WTC11 (cell line): ENCODE measurements at regions not wholly inside any gene's neighbourhood (a gene's known extent, or its start where the extent isn't known, plus 50 kb on each side); places are given as distances from the start of the nearest gene placed in this dataset.

Experiments used
- ATAC-seq: fragments of 200-7000 bp; cut with Tn5 transposase; 2 replicates; pipeline ENCODE4 v1.10.0; 2021; ENCODE audit warnings: mild to moderate bottlenecking, moderate library complexity
- CTCF ChIA-PET: fragments of 300-600 bp; sonication (Branson Sonifier 250); formaldehyde crosslinking; loops from one replicate; lab custom pipeline; 2021; ENCODE audit warnings: antibody characterized with exemption; lab: Charles Lee
- POLR2A ChIA-PET: fragments of 350-600 bp; sonication (Branson Sonifier 250); formaldehyde crosslinking; loops from one replicate; lab custom pipeline; 2021; ENCODE audit warnings: antibody characterized with exemption; lab: Charles Lee
- DNase-seq: peaks from one replicate; pipeline ENCODE4 v3.0.0; 2021; ENCODE audit warnings: low spot score
- H3K27ac Mint-ChIP-seq: 2 replicates; pipeline ENCODE4 v1.8.0; 2021; ENCODE audit warnings: mixed read lengths
- H3K27me3 Mint-ChIP-seq: 2 replicates; pipeline ENCODE4 v1.8.0; 2021; ENCODE audit warnings: low read depth, mild to moderate bottlenecking, moderate library complexity, mixed read lengths
- H3K36me3 Mint-ChIP-seq: 2 replicates; pipeline ENCODE4 v1.8.0; 2021; ENCODE audit warnings: mixed read lengths
- H3K4me1 Mint-ChIP-seq: 2 replicates; pipeline ENCODE4 v1.8.0; 2022; ENCODE audit warnings: mixed read lengths
- H3K4me3 Mint-ChIP-seq: 2 replicates; pipeline ENCODE4 v1.8.0; 2021; ENCODE audit warnings: mild to moderate bottlenecking, moderate library complexity, mixed read lengths
- H3K9me3 Mint-ChIP-seq: 2 replicates; pipeline ENCODE4 v1.8.0; 2021; ENCODE audit warnings: mixed read lengths
- CBFB ChIP-seq: sonication (generic); formaldehyde crosslinking; IDR thresholded peaks from 2 replicates; pipeline ENCODE4 v1.8.1; 2022; ENCODE audit warnings: mild to moderate bottlenecking, low read depth, missing genetic modification reagents
- MXD4 ChIP-seq: fragments of 250-450 bp; sonication (Bioruptor Pico); IDR thresholded peaks from 2 replicates; pipeline ENCODE4 v1.8.0; 2021; ENCODE audit warnings: mild to moderate bottlenecking, moderate library complexity, borderline replicate concordance
- NFYB ChIP-seq: sonication (generic); formaldehyde crosslinking; conservative IDR thresholded peaks from 2 replicates; pipeline ENCODE4 v1.8.0; 2022; ENCODE audit warnings: low read depth, missing genetic modification reagents
- NR2C2 ChIP-seq: sonication (generic); formaldehyde crosslinking; IDR thresholded peaks from 2 replicates; pipeline ENCODE4 v1.8.0; 2022; ENCODE audit warnings: mild to moderate bottlenecking, missing genetic modification reagents
- PRRX2 ChIP-seq: fragments of 250-450 bp; sonication (Bioruptor Pico); IDR thresholded peaks from 2 replicates; pipeline ENCODE4 v1.8.0; 2021; ENCODE audit warnings: mild to moderate bottlenecking
- TEAD4 ChIP-seq: sonication (generic); formaldehyde crosslinking; IDR thresholded peaks from 2 replicates; pipeline ENCODE4 v1.8.0; 2022; ENCODE audit warnings: mild to moderate bottlenecking, missing genetic modification reagents
- ZNF121 ChIP-seq: sonication (generic); formaldehyde crosslinking; IDR thresholded peaks from 2 replicates; pipeline ENCODE4 v1.8.0; 2023; ENCODE audit warnings: missing genetic modification reagents
- TF ChIP-seq, protein P1 (sequence below): sonication (generic); formaldehyde crosslinking; IDR thresholded peaks from 2 replicates; pipeline ENCODE4 v1.8.1; 2022; ENCODE audit warnings: mild to moderate bottlenecking, missing genetic modification reagents, moderate library complexity, borderline replicate concordance
- TF ChIP-seq, protein P2 (sequence below): fragments of 200-600 bp; IDR thresholded peaks from 2 replicates; pipeline ENCODE4 v1.8.0; 2022; ENCODE audit warnings: antibody characterized with exemption
- TF ChIP-seq, protein P3 (sequence below): sonication (generic); formaldehyde crosslinking; conservative IDR thresholded peaks from 2 replicates; pipeline ENCODE4 v1.8.1; 2023; ENCODE audit warnings: mild to moderate bottlenecking, low read depth, missing genetic modification reagents, moderate library complexity
- TF ChIP-seq, protein P4 (sequence below): sonication (generic); formaldehyde crosslinking; IDR thresholded peaks from 2 replicates; pipeline ENCODE4 v1.8.0; 2023; ENCODE audit warnings: missing genetic modification reagents, mild to moderate bottlenecking, borderline replicate concordance
- TF ChIP-seq, protein P5 (sequence below): sonication (generic); formaldehyde crosslinking; IDR thresholded peaks from 2 replicates; pipeline ENCODE4 v1.8.0; 2022; ENCODE audit warnings: mild to moderate bottlenecking, missing genetic modification reagents

DNA sequence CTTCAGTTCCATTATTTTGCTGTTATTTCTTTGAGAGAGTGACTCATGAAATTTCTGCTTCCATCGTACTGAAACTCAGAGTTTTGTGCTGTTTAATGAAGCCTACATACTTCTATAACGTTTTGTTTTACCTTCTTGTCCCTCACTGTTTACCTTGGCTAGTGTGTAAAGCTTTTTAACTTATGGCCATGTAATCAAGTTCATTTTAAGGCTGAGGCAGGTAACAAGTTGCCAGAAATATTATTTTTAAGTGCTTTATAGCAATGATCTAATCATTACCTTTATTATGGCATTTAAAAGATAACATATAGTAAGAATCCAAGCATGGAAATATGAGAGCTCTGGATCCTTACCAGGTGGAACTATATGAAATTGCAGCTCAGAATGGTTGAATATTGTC, 102.3 kb upstream of the FAT1 start:
- Mint-ChIP-seq H3K4me1 (peaks cover 4% of the 10 kb centered on the region), H3K36me3 (no peaks in the 10 kb centered on the region), H3K4me3 (no peak overlapping the region), H3K9me3 (no peaks in the 10 kb centered on the region), H3K27ac (no peak overlapping the region), H3K27me3 (no peaks in the 10 kb centered on the region; the same call in 1 of the 2 replicates)
- CTCF ChIA-PET = no interaction called here
- no peak for ATAC-seq
- POLR2A ChIA-PET = no interaction called here
- no peak for TF ChIP-seq ZNF121 (CRISPR knock-in tag)
- no peak for TF ChIP-seq CBFB
- no peak for DNase-seq

DNA sequence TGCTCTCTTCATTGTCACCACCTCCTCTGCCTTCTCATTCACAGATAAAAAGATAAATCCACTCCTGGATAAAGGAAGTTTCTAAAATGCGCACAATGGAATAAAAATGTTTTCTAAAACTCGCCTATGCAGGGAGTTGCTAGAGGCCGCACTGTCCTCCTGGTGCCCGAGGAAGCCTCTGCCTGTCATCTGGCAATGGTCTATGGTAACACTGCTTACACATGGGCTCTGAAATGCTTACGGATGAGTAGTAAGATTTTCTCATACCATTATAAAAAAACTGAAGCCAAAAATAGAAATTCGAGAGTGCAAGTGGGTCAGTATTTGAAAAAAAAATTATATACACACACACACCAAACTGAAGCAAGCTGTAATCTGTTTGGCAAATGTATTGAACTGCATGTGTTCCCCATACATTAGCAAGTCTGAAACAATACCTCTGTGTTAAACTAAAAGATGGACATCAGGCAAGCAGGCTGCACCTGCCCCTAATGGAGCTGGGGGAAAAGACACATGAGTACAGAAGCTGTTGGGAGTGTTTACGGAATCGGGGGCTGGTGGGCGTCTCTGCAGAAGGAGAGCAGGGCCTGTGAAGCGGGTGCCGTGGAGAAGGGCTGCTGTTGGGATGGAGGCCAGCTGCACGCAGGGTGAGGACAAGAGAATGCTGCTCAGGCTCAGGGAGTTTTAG, 103.3 kb upstream of the FAT1 start:
- ChIA-PET CTCF (no interaction called here), POLR2A (no interaction called here)
- peaks cover 4% of the 10 kb centered on the region for H3K4me1 Mint-ChIP-seq
- no peak overlapping the region for H3K27ac Mint-ChIP-seq
- DNase-seq (no peak), ATAC-seq (peak; percentile 51)
- H3K9me3 Mint-ChIP-seq = no peaks in the 10 kb centered on the region
- no peaks in the 10 kb centered on the region; the same call in 1 of the 2 replicates for H3K27me3 Mint-ChIP-seq
- H3K36me3 Mint-ChIP-seq = no peaks in the 10 kb centered on the region
- H3K4me3 Mint-ChIP-seq = no peak overlapping the region
- TF ChIP-seq, protein P1, sequence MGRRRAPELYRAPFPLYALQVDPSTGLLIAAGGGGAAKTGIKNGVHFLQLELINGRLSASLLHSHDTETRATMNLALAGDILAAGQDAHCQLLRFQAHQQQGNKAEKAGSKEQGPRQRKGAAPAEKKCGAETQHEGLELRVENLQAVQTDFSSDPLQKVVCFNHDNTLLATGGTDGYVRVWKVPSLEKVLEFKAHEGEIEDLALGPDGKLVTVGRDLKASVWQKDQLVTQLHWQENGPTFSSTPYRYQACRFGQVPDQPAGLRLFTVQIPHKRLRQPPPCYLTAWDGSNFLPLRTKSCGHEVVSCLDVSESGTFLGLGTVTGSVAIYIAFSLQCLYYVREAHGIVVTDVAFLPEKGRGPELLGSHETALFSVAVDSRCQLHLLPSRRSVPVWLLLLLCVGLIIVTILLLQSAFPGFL (CRISPR knock-in tag) = no peak
- no peak for TF ChIP-seq CBFB
- no peak for TF ChIP-seq TEAD4
- TF ChIP-seq, protein P2, sequence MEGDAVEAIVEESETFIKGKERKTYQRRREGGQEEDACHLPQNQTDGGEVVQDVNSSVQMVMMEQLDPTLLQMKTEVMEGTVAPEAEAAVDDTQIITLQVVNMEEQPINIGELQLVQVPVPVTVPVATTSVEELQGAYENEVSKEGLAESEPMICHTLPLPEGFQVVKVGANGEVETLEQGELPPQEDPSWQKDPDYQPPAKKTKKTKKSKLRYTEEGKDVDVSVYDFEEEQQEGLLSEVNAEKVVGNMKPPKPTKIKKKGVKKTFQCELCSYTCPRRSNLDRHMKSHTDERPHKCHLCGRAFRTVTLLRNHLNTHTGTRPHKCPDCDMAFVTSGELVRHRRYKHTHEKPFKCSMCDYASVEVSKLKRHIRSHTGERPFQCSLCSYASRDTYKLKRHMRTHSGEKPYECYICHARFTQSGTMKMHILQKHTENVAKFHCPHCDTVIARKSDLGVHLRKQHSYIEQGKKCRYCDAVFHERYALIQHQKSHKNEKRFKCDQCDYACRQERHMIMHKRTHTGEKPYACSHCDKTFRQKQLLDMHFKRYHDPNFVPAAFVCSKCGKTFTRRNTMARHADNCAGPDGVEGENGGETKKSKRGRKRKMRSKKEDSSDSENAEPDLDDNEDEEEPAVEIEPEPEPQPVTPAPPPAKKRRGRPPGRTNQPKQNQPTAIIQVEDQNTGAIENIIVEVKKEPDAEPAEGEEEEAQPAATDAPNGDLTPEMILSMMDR = no peak
- TF ChIP-seq PRRX2 = no peak
- no peak for TF ChIP-seq MXD4 (CRISPR knock-in tag)
- TF ChIP-seq, protein P3, sequence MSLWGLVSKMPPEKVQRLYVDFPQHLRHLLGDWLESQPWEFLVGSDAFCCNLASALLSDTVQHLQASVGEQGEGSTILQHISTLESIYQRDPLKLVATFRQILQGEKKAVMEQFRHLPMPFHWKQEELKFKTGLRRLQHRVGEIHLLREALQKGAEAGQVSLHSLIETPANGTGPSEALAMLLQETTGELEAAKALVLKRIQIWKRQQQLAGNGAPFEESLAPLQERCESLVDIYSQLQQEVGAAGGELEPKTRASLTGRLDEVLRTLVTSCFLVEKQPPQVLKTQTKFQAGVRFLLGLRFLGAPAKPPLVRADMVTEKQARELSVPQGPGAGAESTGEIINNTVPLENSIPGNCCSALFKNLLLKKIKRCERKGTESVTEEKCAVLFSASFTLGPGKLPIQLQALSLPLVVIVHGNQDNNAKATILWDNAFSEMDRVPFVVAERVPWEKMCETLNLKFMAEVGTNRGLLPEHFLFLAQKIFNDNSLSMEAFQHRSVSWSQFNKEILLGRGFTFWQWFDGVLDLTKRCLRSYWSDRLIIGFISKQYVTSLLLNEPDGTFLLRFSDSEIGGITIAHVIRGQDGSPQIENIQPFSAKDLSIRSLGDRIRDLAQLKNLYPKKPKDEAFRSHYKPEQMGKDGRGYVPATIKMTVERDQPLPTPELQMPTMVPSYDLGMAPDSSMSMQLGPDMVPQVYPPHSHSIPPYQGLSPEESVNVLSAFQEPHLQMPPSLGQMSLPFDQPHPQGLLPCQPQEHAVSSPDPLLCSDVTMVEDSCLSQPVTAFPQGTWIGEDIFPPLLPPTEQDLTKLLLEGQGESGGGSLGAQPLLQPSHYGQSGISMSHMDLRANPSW (CRISPR knock-in tag) = no peak
- no peak for TF ChIP-seq NFYB (CRISPR knock-in tag)
- no peak for TF ChIP-seq NR2C2 (CRISPR knock-in tag)
- TF ChIP-seq, protein P4, sequence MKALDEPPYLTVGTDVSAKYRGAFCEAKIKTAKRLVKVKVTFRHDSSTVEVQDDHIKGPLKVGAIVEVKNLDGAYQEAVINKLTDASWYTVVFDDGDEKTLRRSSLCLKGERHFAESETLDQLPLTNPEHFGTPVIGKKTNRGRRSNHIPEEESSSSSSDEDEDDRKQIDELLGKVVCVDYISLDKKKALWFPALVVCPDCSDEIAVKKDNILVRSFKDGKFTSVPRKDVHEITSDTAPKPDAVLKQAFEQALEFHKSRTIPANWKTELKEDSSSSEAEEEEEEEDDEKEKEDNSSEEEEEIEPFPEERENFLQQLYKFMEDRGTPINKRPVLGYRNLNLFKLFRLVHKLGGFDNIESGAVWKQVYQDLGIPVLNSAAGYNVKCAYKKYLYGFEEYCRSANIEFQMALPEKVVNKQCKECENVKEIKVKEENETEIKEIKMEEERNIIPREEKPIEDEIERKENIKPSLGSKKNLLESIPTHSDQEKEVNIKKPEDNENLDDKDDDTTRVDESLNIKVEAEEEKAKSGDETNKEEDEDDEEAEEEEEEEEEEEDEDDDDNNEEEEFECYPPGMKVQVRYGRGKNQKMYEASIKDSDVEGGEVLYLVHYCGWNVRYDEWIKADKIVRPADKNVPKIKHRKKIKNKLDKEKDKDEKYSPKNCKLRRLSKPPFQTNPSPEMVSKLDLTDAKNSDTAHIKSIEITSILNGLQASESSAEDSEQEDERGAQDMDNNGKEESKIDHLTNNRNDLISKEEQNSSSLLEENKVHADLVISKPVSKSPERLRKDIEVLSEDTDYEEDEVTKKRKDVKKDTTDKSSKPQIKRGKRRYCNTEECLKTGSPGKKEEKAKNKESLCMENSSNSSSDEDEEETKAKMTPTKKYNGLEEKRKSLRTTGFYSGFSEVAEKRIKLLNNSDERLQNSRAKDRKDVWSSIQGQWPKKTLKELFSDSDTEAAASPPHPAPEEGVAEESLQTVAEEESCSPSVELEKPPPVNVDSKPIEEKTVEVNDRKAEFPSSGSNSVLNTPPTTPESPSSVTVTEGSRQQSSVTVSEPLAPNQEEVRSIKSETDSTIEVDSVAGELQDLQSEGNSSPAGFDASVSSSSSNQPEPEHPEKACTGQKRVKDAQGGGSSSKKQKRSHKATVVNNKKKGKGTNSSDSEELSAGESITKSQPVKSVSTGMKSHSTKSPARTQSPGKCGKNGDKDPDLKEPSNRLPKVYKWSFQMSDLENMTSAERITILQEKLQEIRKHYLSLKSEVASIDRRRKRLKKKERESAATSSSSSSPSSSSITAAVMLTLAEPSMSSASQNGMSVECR = no peak
- TF ChIP-seq, protein P5, sequence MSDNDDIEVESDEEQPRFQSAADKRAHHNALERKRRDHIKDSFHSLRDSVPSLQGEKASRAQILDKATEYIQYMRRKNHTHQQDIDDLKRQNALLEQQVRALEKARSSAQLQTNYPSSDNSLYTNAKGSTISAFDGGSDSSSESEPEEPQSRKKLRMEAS (CRISPR knock-in tag) = no peak
